Testis (tissue), 2 donors: ENCODE measurements at regions not wholly inside any gene's neighbourhood (a gene's known extent, or its start where the extent isn't known, plus 50 kb on each side); places are given as distances from the start of the nearest gene placed in this dataset.

Experiments
- DNase-seq: peaks from one replicate; pipeline ENCODE4 v3.0.0-alpha.2; 2019
- H3K27ac ChIP-seq, 2 donors: fragments of 200-600 bp; sonication (generic); one replicate each; pipeline ENCODE4 v1.5.1; 2019
- H3K27me3 ChIP-seq: fragments of 200-600 bp; sonication (generic); one replicate; pipeline ENCODE4 v1.5.1; 2019
- H3K36me3 ChIP-seq: fragments of 200-600 bp; sonication (generic); one replicate; pipeline ENCODE4 v1.5.1; 2017; ENCODE audit warnings: low read depth; ENCODE audit errors: missing control alignments
- H3K4me1 ChIP-seq: fragments of 200-600 bp; sonication (generic); one replicate; pipeline ENCODE4 v1.5.1; 2019
- H3K4me3 ChIP-seq, 2 donors: fragments of 200-600 bp; sonication (generic); one replicate each; pipeline ENCODE4 v1.5.1; 2017 to 2019
- H3K9me3 ChIP-seq: fragments of 200-600 bp; sonication (generic); one replicate; pipeline ENCODE4 v1.5.1; 2017
- POLR2A ChIP-seq: fragments of 450-650 bp; IDR thresholded peaks from one replicate; pipeline ENCODE4 v1.6.1; 2017; ENCODE audit warnings: antibody characterized with exemption, mild to moderate bottlenecking, moderate library complexity
- WGBS, 2 donors: methylation state at CpG; one replicate each; pipeline ENCODE4 v1.1.5; 2018; 5-methylcytosine and 5-hydroxymethylcytosine counted together
- intact Hi-C: fragments of 100-400 bp; cut with DNase I; formaldehyde crosslinking; loops from one replicate; pipeline ENCODE4 v1.15.1; 2023; ENCODE audit warnings: low total_unique reads
- TF ChIP-seq, protein P1 (sequence below), 3 experiments: fragments of 450-650 bp in 2 of 3; fragments of 200-600 bp in 1 of 3; sonication (generic) in 1 of 3; IDR thresholded peaks; one replicate each; pipeline ENCODE4 v1.5.1; 2016 to 2019; ENCODE audit warnings: antibody characterized with exemption in 3 of 3, mild to moderate bottlenecking in 2 of 3, moderate library complexity in 1 of 3

DNA sequence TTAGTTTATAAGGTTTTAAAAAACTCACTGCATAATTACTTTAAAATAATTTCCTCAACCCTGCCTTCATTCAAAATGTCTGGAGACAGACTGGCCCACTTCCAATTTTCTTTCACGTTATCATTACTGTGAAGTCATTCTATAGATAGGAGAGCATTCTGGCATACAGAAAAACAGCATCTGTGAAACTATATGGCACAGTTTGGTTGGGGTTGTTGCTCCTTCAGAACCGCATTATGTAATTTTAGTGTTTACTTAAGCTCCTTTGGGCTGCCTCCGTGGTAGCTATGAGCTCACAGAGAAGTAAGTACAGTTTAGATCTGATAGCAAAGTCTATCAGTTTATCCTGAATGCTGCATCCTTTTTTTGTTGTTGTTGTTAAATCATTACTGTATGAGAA is 104.3 kb downstream of the KCNRG start:
- WGBS, 2 donors = 52 to 58% methylated on average over 3 of the region's 3 CpGs
- H3K27me3 ChIP-seq = no peaks in the 10 kb centered on the region

DNA sequence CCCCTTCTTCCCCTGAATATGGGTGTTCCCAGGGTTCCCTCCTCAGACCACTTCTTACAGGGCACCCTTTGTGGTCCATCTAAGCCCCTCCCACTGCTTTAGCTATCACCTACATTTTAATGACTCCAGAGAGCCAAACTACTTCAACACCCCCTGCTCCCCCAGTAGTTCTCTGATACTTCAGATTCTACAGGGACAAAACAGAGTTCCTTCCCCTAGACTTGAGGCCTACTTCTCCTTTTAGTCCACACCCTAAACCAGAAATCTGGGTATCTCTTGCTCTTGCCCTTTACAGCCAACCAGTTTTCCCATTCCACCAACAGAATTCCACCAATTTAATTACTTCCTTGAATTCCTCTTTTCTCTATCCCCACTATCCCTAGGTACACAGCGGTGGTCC is 107.2 kb downstream of the KCNRG start:
- peak overlapping the region in 1 of 2 donors; percentile 98 for H3K27ac ChIP-seq
- H3K36me3 ChIP-seq = no peaks in the 10 kb centered on the region
- H3K4me1 ChIP-seq = peaks cover 17% of the 10 kb centered on the region
- no peak overlapping the region for H3K4me3 ChIP-seq
- WGBS, 2 donors = 57 to 80% methylated on average over 1 of the region's 1 CpG
- no peaks in the 10 kb centered on the region for H3K27me3 ChIP-seq
- intact Hi-C loops = no loop called here
- no peak for DNase-seq
- TF ChIP-seq, protein P1, sequence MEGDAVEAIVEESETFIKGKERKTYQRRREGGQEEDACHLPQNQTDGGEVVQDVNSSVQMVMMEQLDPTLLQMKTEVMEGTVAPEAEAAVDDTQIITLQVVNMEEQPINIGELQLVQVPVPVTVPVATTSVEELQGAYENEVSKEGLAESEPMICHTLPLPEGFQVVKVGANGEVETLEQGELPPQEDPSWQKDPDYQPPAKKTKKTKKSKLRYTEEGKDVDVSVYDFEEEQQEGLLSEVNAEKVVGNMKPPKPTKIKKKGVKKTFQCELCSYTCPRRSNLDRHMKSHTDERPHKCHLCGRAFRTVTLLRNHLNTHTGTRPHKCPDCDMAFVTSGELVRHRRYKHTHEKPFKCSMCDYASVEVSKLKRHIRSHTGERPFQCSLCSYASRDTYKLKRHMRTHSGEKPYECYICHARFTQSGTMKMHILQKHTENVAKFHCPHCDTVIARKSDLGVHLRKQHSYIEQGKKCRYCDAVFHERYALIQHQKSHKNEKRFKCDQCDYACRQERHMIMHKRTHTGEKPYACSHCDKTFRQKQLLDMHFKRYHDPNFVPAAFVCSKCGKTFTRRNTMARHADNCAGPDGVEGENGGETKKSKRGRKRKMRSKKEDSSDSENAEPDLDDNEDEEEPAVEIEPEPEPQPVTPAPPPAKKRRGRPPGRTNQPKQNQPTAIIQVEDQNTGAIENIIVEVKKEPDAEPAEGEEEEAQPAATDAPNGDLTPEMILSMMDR (IDR thresholded peaks at IDR 0.05) = no peak
- no peak for TF ChIP-seq POLR2A
- no peaks in the 10 kb centered on the region for H3K9me3 ChIP-seq

More for the DNA sequence above, 104.3 kb downstream of the KCNRG start:
- H3K4me3 ChIP-seq = no peak overlapping the region
- H3K36me3 ChIP-seq = no peaks in the 10 kb centered on the region
- no peaks in the 10 kb centered on the region for H3K9me3 ChIP-seq
- TF ChIP-seq, protein P1 (IDR thresholded peaks at IDR 0.05) = no peak
- TF ChIP-seq POLR2A = no peak
- H3K27ac ChIP-seq = no peak overlapping the region
- intact Hi-C loops = no loop called here
- H3K4me1 ChIP-seq = peaks cover 6% of the 10 kb centered on the region
- DNase-seq = no peak

DNA sequence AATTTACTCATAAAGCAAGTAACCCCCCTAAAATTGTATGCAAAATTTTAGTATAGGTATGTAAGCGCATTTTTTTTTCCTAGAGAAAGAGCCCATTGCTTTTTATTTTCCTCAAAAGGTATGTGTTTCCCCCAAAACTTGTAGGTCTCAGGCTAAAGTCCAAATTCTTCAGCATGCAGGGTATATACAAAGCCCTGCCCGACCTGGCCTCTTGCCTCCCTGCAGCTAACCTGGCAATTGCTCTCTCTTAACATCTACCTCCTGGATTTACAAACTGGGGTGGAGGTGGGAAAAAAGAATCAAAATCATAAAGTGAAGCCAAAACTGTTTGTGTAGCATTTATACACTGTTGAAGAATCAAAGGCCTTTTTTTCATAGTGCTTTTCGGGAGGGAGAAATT is 107.8 kb downstream of the KCNRG start:
- peak overlapping the region in 1 of 2 donors; percentile 98 for H3K27ac ChIP-seq
- no peaks in the 10 kb centered on the region for H3K9me3 ChIP-seq
- no peak for DNase-seq
- H3K36me3 ChIP-seq = no peaks in the 10 kb centered on the region
- intact Hi-C loops = no loop called here
- H3K4me3 ChIP-seq = no peak overlapping the region
- H3K27me3 ChIP-seq = no peaks in the 10 kb centered on the region
- no peak for TF ChIP-seq POLR2A
- TF ChIP-seq, protein P1 (IDR thresholded peaks at IDR 0.05) = no peak
- peaks cover 17% of the 10 kb centered on the region for H3K4me1 ChIP-seq
- WGBS, 2 donors = 42 to 60% methylated on average over 3 of the region's 3 CpGs

DNA sequence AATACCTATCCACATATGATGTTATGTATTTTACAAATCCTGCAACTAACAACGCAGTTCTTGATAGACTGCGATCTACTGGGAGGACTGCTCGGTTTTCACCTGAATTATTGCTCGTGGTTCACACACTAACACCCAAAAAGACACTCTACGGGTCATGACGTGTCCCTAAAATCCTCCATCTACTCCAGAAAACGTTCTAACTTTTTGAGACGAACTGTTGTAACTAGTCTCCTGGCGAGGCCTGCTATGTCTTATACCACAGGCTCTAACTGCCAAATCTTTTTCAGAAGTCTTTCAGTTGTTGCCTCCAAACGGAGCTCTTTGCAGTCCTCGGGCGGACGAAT is 108.2 kb downstream of the KCNRG start:
- no peaks in the 10 kb centered on the region for H3K27me3 ChIP-seq
- H3K27ac ChIP-seq = peak overlapping the region; percentile 97 to 98
- H3K4me1 ChIP-seq = peaks cover 17% of the 10 kb centered on the region
- TF ChIP-seq, protein P1 (IDR thresholded peaks at IDR 0.05) = no peak
- no peak for TF ChIP-seq POLR2A
- no peak for DNase-seq
- peak overlapping the region; percentile 91 for H3K4me3 ChIP-seq
- H3K9me3 ChIP-seq = no peaks in the 10 kb centered on the region
- WGBS, 2 donors = 6 to 13% methylated on average over 13 of the region's 13 CpGs
- intact Hi-C loops = no loop called here
- H3K36me3 ChIP-seq = no peaks in the 10 kb centered on the region

DNA sequence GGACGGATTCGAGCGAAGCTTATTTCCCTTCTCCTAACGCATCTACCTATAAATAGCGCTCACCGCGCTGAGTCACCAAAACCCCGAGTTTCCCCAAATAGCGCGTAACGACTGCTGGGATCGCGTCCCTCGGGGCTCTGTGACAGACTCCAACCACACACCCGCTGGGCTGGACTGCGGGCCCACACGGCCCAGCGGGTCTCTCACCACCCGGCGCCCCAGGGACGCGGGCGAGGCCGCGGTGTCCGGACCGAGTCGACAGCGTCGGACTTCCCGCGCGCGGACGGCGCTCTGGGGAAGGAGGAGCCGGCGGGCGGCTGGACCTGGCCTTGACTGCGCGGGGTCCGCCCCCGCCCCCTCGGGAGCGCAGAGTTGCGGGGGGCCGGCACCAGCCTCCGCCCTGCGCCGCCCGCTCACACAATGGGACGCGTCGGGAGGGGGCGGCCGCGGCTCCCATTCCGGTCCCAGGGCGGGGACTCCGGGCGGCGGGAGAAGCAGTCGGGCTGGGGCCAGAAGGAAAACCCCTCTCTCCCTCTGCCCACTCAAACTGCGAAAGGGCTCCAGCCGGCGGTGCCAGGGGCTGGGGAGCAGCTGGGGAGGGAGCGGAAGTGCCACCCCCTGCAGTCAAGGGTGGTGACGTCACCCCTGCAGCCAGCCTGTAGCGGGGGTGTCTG is 108.8 kb downstream of the KCNRG start:
- Histone ChIP-seq H3K4me1 (peaks cover 17% of the 10 kb centered on the region), H3K9me3 (no peaks in the 10 kb centered on the region), H3K27me3 (no peaks in the 10 kb centered on the region), H3K27ac (peak overlapping the region; percentile 97 to 98), H3K4me3 (peak overlapping the region; percentile 91), H3K36me3 (no peaks in the 10 kb centered on the region)
- 0 to 1% methylated on average over 4 to 68 of the region's 69 CpGs for WGBS, 2 donors
- intact Hi-C loops = no loop called here
- TF ChIP-seq POLR2A = no peak
- TF ChIP-seq, protein P1 (IDR thresholded peaks at IDR 0.05) = no peak
- peak; percentile 79 for DNase-seq
